Mesendoderm (in vitro differentiated cells): ENCODE measurements at regions not wholly inside any gene's neighbourhood (a gene's known extent, or its start where the extent isn't known, plus 50 kb on each side); places are given as distances from the start of the nearest gene placed in this dataset.

Experiments
- DNase-seq: peaks from one replicate; pipeline ENCODE4 v3.0.0; 2013
- H2AK5ac ChIP-seq: 2 replicates; pipeline ENCODE4 v1.6.1; 2013; ENCODE audit warnings: low read length, inconsistent platforms
- H2BK120ac ChIP-seq: 2 replicates; pipeline ENCODE4 v1.6.1; 2013; ENCODE audit warnings: low read depth, mild to moderate bottlenecking, low read length, moderate library complexity, mixed read lengths
- H2BK15ac ChIP-seq: replicated peaks from 2 replicates; pipeline ENCODE4 v1.6.1; 2013; ENCODE audit warnings: low read depth, mild to moderate bottlenecking, moderate library complexity
- H2BK5ac ChIP-seq: 2 replicates; pipeline ENCODE4 v1.6.1; 2013; ENCODE audit warnings: low read length, inconsistent platforms
- H3K18ac ChIP-seq: 2 replicates; pipeline ENCODE4 v1.6.1; 2013; ENCODE audit warnings: mild to moderate bottlenecking, low read length, mixed read lengths
- H3K23ac ChIP-seq: one replicate; pipeline ENCODE4 v1.6.1; 2013; ENCODE audit warnings: low read length
- H3K27ac ChIP-seq: 2 replicates; pipeline ENCODE4 v1.5.1; 2013; ENCODE audit warnings: low read depth, mild to moderate bottlenecking, inconsistent platforms, low read length, moderate library complexity
- H3K27me3 ChIP-seq: 2 replicates; pipeline ENCODE4 v1.6.1; 2013; ENCODE audit warnings: low read length, control low read depth, mild to moderate bottlenecking, inconsistent platforms; ENCODE audit not compliant: insufficient read depth, poor library complexity
- H3K36me3 ChIP-seq: 2 replicates; pipeline ENCODE4 v1.6.1; 2013; ENCODE audit warnings: low read length, inconsistent platforms; ENCODE audit not compliant: control insufficient read depth, insufficient read depth
- H3K4ac ChIP-seq: one replicate; pipeline ENCODE4 v1.6.1; 2013; ENCODE audit warnings: low read depth, mild to moderate bottlenecking, low read length, moderate library complexity
- H3K4me1 ChIP-seq: 2 replicates; pipeline ENCODE4 v1.6.1; 2013; ENCODE audit warnings: low read depth, low read length, inconsistent platforms; ENCODE audit not compliant: control insufficient read depth
- H3K4me2 ChIP-seq: 2 replicates; pipeline ENCODE4 v1.6.1; 2013; ENCODE audit warnings: low read length
- H3K4me3 ChIP-seq: 2 replicates; pipeline ENCODE4 v1.5.1; 2013; ENCODE audit warnings: mild to moderate bottlenecking, low read length
- H3K56ac ChIP-seq: one replicate; pipeline ENCODE4 v1.6.1; 2013; ENCODE audit warnings: low read length
- H3K79me1 ChIP-seq: 2 replicates; pipeline ENCODE4 v1.6.1; 2013; ENCODE audit warnings: low read length, inconsistent platforms
- H3K79me2 ChIP-seq: 2 replicates; pipeline ENCODE4 v1.6.1; 2013; ENCODE audit warnings: mild to moderate bottlenecking, low read length; ENCODE audit not compliant: control insufficient read depth, insufficient read depth
- H3K9ac ChIP-seq: 2 replicates; pipeline ENCODE4 v1.6.1; 2013; ENCODE audit warnings: low read length, inconsistent platforms
- H4K5ac ChIP-seq: one replicate; pipeline ENCODE4 v1.6.1; 2013; ENCODE audit warnings: low read length
- H4K8ac ChIP-seq: one replicate; pipeline ENCODE4 v1.6.1; 2013; ENCODE audit warnings: low read depth, mild to moderate bottlenecking, control low read depth, low read length, moderate library complexity
- WGBS: extraction: QIAGEN DNeasy Blood & Tissue Kit; methylation state at CpG from one replicate; pipeline ENCODE4 v1.1.7; 2013; ENCODE audit warnings: low lambda C conversion rate, missing lambda C conversion rate; ENCODE audit not compliant: insufficient coverage; ENCODE audit errors: extremely low coverage; 5-methylcytosine and 5-hydroxymethylcytosine counted together

GRCh38 chr11:87954476-87954875 lies 220.8 kb downstream of the RAB38 start:
- Histone ChIP-seq H3K9ac (no peak overlapping the region), H3K4me1 (no peaks in the 10 kb centered on the region), H2BK15ac (no peak overlapping the region), H4K8ac (no peak overlapping the region), H3K4me3 (no peak overlapping the region), H4K5ac (no peak overlapping the region), H3K36me3 (no peaks in the 10 kb centered on the region), H3K79me2 (no peaks in the 10 kb centered on the region), H3K56ac (no peak overlapping the region), H2BK5ac (no peak overlapping the region), H3K18ac (no peak overlapping the region), H3K27ac (no peak overlapping the region), H3K27me3 (no peaks in the 10 kb centered on the region), H3K79me1 (no peaks in the 10 kb centered on the region), H3K4ac (no peak overlapping the region), H2BK120ac (no peak overlapping the region), H2AK5ac (no peak overlapping the region), H3K4me2 (no peak overlapping the region), H3K23ac (no peak overlapping the region)
- WGBS: no CpG with 5 or more reads among the region's 4 CpGs
- DNase-seq: no peak

GRCh38 chr11:87942786-87943185 lies 232.5 kb downstream of the RAB38 start:
- H3K36me3 ChIP-seq: no peaks in the 10 kb centered on the region
- no peak overlapping the region for H3K9ac ChIP-seq
- no peak overlapping the region for H2BK120ac ChIP-seq
- no peak overlapping the region for H3K4ac ChIP-seq
- no peak overlapping the region for H3K27ac ChIP-seq
- no peak overlapping the region for H3K18ac ChIP-seq
- H3K79me1 ChIP-seq: no peaks in the 10 kb centered on the region
- no peaks in the 10 kb centered on the region for H3K4me1 ChIP-seq
- H3K4me2 ChIP-seq: no peak overlapping the region
- no peak overlapping the region for H3K56ac ChIP-seq
- H2BK15ac ChIP-seq: no peak overlapping the region
- WGBS: no CpG with 5 or more reads among the region's 4 CpGs
- H4K8ac ChIP-seq: no peak overlapping the region
- no peaks in the 10 kb centered on the region for H3K27me3 ChIP-seq
- H3K23ac ChIP-seq: no peak overlapping the region
- H3K4me3 ChIP-seq: no peak overlapping the region
- no peak overlapping the region for H4K5ac ChIP-seq
- DNase-seq: no peak
- no peak overlapping the region for H2BK5ac ChIP-seq
- H3K79me2 ChIP-seq: no peaks in the 10 kb centered on the region
- H2AK5ac ChIP-seq: no peak overlapping the region

GRCh38 chr11:87934182-87934581 lies 241.1 kb downstream of the RAB38 start:
- H2BK5ac ChIP-seq: no peak overlapping the region
- no peak overlapping the region for H3K18ac ChIP-seq
- H2AK5ac ChIP-seq: no peak overlapping the region
- WGBS: no CpG with 5 or more reads among the region's 2 CpGs
- H4K8ac ChIP-seq: no peak overlapping the region
- no peak overlapping the region for H3K23ac ChIP-seq
- H3K79me2 ChIP-seq: no peaks in the 10 kb centered on the region
- no peak overlapping the region for H2BK15ac ChIP-seq
- H3K4me2 ChIP-seq: no peak overlapping the region
- no peak overlapping the region for H3K9ac ChIP-seq
- no peak overlapping the region for H4K5ac ChIP-seq
- H3K36me3 ChIP-seq: no peaks in the 10 kb centered on the region
- no peaks in the 10 kb centered on the region for H3K79me1 ChIP-seq
- no peak overlapping the region for H3K4ac ChIP-seq
- no peak overlapping the region for H3K56ac ChIP-seq
- no peak overlapping the region for H3K27ac ChIP-seq
- H2BK120ac ChIP-seq: no peak overlapping the region
- DNase-seq: no peak
- no peaks in the 10 kb centered on the region for H3K4me1 ChIP-seq
- H3K4me3 ChIP-seq: no peak overlapping the region
- no peaks in the 10 kb centered on the region for H3K27me3 ChIP-seq

GRCh38 chr11:87926250-87926970 lies 248.8 kb downstream of the RAB38 start:
- no peak overlapping the region for H3K23ac ChIP-seq
- no peaks in the 10 kb centered on the region for H3K36me3 ChIP-seq
- no peak overlapping the region for H2BK5ac ChIP-seq
- H2BK120ac ChIP-seq: no peak overlapping the region
- no peak overlapping the region for H3K4me2 ChIP-seq
- H3K4ac ChIP-seq: no peak overlapping the region
- no peak overlapping the region for H3K18ac ChIP-seq
- H3K9ac ChIP-seq: no peak overlapping the region
- no peaks in the 10 kb centered on the region for H3K79me1 ChIP-seq
- H3K27me3 ChIP-seq: no peaks in the 10 kb centered on the region
- H2BK15ac ChIP-seq: no peak overlapping the region
- H2AK5ac ChIP-seq: no peak overlapping the region
- whole genome bisulfite sequencing: no CpG with 5 or more reads among the region's 5 CpGs
- DNase-seq: peak; percentile 80
- H3K4me1 ChIP-seq: no peaks in the 10 kb centered on the region
- H3K27ac ChIP-seq: no peak overlapping the region
- H3K56ac ChIP-seq: no peak overlapping the region
- H4K8ac ChIP-seq: no peak overlapping the region
- no peak overlapping the region for H3K4me3 ChIP-seq
- H3K79me2 ChIP-seq: no peaks in the 10 kb centered on the region
- H4K5ac ChIP-seq: no peak overlapping the region

DNA sequence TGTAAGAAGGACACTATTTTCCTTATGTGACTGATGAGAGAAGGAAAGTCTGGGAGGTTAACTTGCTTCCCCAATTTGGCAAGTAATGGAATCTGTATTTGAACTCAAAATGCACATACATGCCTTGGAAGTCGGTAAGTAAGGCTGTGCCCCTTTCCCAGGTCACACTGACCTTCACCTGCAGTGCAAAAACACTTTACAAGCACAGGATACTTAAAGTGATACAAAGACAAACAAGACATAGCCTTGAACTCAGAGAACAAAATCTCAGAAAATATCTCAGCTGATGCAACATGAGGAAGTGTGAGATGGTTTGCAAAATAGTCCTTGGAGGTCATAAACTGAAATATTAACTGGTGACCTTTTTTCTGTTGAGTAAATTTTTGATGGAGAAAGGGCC lies 251.1 kb downstream of the RAB38 start:
- Histone ChIP-seq H2BK120ac (no peak overlapping the region), H3K56ac (no peak overlapping the region), H3K9ac (no peak overlapping the region), H2AK5ac (no peak overlapping the region), H3K4ac (peak overlapping the region; percentile 36), H4K5ac (no peak overlapping the region), H2BK15ac (no peak overlapping the region), H2BK5ac (no peak overlapping the region), H4K8ac (no peak overlapping the region), H3K79me1 (no peaks in the 10 kb centered on the region), H3K23ac (no peak overlapping the region), H3K4me1 (no peaks in the 10 kb centered on the region), H3K27ac (no peak overlapping the region), H3K79me2 (no peaks in the 10 kb centered on the region), H3K36me3 (no peaks in the 10 kb centered on the region), H3K4me3 (no peak overlapping the region), H3K18ac (no peak overlapping the region), H3K4me2 (no peak overlapping the region), H3K27me3 (no peaks in the 10 kb centered on the region)
- DNase-seq: no peak
- no CpG with 5 or more reads among the region's 1 CpG for WGBS

GRCh38 chr11:87917111-87917510 lies 258.1 kb downstream of the RAB38 start:
- no peak overlapping the region for H4K8ac ChIP-seq
- no peak overlapping the region for H2BK120ac ChIP-seq
- H3K23ac ChIP-seq: no peak overlapping the region
- no peak overlapping the region for H3K4ac ChIP-seq
- H3K36me3 ChIP-seq: no peaks in the 10 kb centered on the region
- no peak overlapping the region for H3K4me3 ChIP-seq
- no peaks in the 10 kb centered on the region for H3K27me3 ChIP-seq
- H3K9ac ChIP-seq: no peak overlapping the region
- H3K18ac ChIP-seq: no peak overlapping the region
- H2BK5ac ChIP-seq: no peak overlapping the region
- H2BK15ac ChIP-seq: no peak overlapping the region
- no peak for DNase-seq
- no peaks in the 10 kb centered on the region for H3K4me1 ChIP-seq
- H3K56ac ChIP-seq: no peak overlapping the region
- no peak overlapping the region for H3K27ac ChIP-seq
- no peaks in the 10 kb centered on the region for H3K79me1 ChIP-seq
- no CpG with 5 or more reads among the region's 3 CpGs for WGBS
- H3K79me2 ChIP-seq: no peaks in the 10 kb centered on the region
- no peak overlapping the region for H4K5ac ChIP-seq
- H3K4me2 ChIP-seq: no peak overlapping the region
- no peak overlapping the region for H2AK5ac ChIP-seq
